Gastrocnemius medialis (tissue), 4 donors: ENCODE measurements at regions not wholly inside any gene's neighbourhood (a gene's known extent, or its start where the extent isn't known, plus 50 kb on each side); places are given as distances from the start of the nearest gene placed in this dataset.

Experiments
- POLR2A ChIP-seq, 2 donors: fragments of 450-650 bp; IDR thresholded peaks; one replicate each; pipeline ENCODE4 v1.6.1; 2017; ENCODE audit warnings: antibody characterized with exemption in 2 of 2, mild to moderate bottlenecking in 2 of 2, moderate library complexity in 2 of 2
- TF ChIP-seq, protein P1 (sequence below), 5 experiments: fragments of 450-650 bp in 3 of 5; fragments of 200-600 bp in 2 of 5; sonication (generic) in 2 of 5; IDR thresholded peaks in 4 of 5; conservative IDR thresholded peaks in 1 of 5; 1 replicate in 4 of 5; 2 replicates in 1 of 5; pipeline ENCODE4 v1.5.1; 2016 to 2019; ENCODE audit warnings: antibody characterized with exemption in 5 of 5, mild to moderate bottlenecking in 3 of 5, moderate library complexity in 3 of 5

DNA sequence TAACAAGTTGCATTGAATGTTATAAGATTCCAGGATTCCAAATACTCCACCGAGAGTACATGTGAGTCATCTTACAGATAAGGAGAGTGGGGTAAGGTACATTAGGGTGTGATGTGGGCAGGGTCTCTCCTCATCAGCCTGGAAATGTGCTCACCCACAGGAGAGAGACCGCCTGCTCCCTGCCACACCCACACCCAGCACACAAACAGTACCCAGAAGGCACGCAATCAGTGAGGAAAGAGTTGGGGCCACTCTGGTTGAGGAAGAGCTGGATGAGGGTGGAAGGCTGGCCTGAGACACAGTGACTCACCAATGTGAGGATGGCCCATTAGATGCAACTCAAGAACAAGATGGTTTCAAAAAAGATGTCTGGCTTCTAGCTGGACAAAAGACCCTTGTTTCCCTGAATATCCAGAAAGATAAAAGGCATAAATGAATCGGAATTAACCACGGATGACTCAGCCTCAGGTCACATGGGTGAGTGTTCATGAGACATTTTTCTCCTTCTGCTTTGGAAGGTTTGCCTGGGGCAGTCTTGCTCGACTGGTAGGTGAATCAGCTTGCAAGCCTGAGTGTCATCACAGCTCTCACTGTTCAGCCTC is 51.1 kb upstream of the LHFPL2 start:
- TF ChIP-seq, protein P1, sequence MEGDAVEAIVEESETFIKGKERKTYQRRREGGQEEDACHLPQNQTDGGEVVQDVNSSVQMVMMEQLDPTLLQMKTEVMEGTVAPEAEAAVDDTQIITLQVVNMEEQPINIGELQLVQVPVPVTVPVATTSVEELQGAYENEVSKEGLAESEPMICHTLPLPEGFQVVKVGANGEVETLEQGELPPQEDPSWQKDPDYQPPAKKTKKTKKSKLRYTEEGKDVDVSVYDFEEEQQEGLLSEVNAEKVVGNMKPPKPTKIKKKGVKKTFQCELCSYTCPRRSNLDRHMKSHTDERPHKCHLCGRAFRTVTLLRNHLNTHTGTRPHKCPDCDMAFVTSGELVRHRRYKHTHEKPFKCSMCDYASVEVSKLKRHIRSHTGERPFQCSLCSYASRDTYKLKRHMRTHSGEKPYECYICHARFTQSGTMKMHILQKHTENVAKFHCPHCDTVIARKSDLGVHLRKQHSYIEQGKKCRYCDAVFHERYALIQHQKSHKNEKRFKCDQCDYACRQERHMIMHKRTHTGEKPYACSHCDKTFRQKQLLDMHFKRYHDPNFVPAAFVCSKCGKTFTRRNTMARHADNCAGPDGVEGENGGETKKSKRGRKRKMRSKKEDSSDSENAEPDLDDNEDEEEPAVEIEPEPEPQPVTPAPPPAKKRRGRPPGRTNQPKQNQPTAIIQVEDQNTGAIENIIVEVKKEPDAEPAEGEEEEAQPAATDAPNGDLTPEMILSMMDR (IDR thresholded peaks at IDR 0.05 in 4 of 5, conservative IDR thresholded peaks at IDR 0.05 in 1 of 5) = no peak
- no peak for TF ChIP-seq POLR2A (IDR thresholded peaks at IDR 0.05)
